CD1c-positive myeloid dendritic cell (primary cell): ENCODE measurements at regions not wholly inside any gene's neighbourhood (a gene's known extent, or its start where the extent isn't known, plus 50 kb on each side); places are given as distances from the start of the nearest gene placed in this dataset.
A peak's percentile ranks its signal among the peaks of the same experiment; 100 is the strongest.

ENCODE experiments used
- DNase-seq: peaks from one replicate; pipeline ENCODE4 v3.0.0-alpha.2; 2016; ENCODE audit errors: extremely low spot score

DNA sequence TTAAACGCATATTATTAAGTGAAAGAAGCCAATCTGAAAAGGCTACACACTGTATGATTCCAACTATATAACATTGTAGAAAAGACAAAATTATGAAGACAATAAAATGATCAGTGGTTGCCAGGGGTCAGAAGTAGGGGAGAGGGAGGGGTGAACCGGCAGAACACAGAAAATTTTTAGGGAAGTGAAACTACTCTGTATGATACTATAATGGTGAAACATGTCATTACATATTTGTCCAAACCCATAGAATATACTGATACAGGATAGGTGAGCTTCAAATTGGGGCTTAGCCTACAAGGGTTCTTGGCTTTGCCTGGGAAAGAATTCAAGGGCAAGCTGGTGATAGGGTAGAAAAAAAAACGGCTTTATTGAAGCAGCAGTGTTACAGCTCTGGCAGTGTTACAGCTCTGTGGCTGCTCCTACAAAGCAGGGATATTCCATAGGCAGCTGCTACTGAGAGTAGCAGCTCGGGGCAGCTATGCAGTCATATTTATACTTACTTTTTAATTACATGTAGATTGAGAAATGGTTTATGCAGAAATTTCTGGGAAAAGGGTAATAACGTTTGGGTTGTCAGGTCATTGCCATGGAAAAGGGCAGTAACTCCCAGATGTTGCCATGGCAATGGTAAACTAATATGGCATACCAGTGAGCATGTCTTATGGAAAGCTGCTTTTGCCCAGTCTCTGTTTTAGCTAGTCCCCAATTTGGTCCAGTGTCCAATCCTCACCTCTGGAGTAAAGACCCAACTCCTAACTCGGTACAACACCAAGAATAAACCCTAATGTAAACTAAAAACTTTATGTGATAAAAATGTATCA lies 125.1 kb upstream of the SLC25A36 start:
- DNase-seq, result peak; percentile 41

DNA sequence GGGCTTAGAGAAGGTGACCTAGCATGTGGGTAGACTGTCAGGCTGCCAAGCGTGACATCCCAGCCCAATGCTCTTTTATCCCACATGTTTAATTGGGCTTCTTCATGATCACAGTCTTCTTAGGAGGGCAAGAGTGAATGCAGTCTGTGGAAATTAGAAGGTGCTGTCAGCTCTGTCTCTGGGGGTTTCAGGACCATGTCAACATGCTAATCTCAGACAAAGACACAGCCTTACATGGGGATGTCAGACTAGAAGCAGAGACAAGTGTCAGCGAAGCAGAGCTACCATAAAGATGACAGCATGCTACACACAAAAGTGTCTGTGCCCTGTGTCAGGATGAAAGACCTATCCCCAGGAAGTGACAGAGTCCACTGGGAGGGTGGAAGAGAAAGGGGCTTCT lies 120.1 kb upstream of the SLC25A36 start:
- no peak for DNase-seq

DNA sequence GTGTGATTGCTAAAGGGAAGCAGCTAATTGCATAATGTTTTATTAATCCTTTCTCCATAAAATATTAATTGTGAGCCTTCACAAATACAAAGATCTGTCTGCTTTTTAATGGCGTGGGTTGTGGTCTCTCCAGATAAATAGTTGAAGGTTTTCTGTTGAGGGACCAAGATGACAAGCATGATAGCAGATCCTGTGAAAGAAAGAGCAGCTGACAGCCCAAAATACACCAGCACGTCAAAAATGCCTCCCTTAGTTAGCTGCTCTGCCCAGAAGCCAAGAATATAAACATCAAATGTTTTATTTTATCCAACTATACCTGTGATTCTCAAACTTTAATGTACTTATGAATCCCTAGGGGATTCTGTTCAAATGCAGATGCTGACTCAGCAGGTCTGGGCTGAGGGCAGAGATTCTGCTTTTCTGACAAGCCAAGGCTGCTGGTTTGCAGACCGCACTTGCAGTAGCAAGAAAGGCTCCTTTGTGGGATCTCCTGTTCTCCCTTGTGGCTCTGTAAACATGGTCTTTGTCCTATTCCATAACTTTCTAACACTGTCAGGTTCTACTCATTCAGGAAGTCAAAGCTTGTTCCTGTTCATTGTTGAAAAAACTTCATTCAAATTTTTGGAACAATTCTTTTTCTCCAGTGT lies 119.1 kb upstream of the SLC25A36 start:
- no peak for DNase-seq

DNA sequence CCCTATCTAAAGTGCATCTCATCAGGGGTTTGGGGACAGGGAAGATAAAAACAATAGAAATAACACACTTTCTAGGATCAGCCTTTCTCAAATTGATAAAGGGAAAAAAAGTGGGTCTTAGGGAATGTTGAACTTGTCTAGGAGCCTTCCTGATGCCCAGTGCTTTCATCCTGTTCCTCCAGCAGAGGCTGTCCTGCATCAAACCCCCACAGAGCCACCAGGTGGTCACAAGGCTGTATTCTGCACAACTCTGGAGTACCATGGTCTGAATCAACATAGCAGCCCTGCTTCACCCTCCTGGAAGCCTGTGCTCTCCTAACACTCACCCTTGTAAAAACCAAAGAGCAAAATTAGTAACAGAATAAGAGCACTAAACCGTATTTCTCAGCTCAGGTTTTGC lies 118.5 kb upstream of the SLC25A36 start:
- no peak for DNase-seq

DNA sequence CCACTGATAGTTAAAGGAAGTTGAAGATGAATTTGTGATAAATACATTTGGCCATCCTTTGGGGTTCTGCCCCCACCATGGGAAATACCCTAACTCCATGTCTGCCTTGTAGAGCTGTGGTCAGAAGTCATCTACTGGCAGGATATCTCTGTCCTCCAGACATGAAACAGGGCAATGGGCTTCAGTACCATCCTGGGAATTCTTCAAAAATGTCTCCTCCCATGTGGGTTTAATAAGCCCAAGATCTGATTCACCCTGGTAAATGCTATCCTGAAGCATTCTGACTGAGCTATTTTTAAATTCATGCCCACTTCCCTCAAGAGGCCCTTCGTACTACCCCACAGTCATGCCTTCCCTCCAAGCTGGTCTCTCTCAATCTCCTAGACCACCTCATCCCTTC lies 113.7 kb upstream of the SLC25A36 start:
- DNase-seq, result no peak

DNA sequence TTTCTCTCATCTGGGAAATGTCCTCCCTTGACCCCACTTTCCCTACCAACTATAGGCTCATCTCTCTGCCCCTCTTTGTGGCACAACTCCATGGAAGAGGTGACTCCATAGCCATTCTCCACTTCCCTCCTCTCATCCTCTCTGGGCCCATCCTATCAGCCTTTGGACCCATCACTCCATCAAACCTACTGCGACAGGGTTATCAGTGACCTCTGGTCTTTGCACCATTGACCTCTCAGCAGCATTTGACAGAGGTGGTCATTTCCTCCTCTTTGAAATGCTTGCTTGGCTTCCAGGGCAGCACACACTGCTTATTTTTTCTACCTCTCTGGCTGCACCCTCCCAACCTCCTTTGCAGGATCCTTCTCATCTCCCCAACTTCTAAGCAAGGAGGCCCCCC lies 113.1 kb upstream of the SLC25A36 start:
- no peak for DNase-seq

DNA sequence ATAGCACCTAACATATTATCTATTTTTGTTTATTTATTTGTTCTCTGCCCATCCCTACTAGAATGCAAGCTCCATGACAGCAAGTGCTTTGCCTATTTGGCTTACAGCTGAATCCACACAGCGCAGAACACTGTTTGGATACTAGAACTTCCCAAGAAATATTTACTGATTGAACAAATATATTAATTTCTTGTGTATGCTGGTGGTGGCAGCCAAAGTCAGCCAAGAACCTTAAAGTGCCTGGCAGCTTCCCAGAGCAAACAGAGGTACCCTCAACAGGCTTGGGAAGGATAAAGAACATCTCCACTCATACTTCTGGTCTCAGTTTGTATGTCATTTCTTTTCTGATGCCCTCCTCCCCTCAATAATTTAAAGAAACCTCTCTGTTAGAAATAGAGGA lies 111.8 kb upstream of the SLC25A36 start:
- no peak for DNase-seq

DNA sequence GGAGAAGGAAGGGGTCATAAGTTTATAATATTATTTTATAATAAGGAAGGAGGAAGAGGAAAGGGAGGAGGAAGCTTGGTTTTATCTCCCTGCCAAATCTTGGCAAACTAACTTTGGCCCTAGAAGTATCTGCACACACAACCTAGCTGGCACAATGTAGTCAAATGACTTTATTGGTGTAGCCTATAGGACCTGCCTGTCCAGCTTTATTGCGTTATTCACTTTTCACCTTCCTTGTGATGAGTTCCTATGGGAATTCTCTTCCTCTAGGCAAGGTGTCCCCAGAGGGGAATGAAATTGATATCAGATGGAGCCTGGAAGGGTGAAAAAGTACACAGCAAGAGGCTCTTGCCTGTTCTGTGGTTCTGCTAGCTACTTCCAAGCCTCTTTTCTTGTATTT lies 111.2 kb upstream of the SLC25A36 start:
- DNase-seq, result no peak

DNA sequence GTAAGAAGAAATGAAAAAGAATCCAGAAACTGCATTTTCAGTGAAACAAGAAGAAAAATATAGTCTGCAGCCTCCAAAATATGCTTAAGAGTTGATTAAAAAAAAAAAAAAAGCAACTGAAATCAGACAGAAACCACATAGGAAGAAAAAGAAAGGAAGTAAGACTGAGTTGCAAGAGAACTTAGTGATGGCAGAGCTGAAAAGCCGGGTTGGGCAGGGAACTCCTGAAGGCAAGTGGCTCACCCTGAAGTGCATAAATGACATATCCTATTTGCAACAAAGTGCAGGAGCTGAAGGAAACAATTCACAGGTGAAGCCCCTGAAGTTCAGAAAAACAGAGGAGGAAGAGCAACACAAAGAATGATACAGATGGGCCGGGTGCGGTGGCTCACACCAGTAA lies 108.8 kb upstream of the SLC25A36 start:
- DNase-seq, result peak; percentile 22

DNA sequence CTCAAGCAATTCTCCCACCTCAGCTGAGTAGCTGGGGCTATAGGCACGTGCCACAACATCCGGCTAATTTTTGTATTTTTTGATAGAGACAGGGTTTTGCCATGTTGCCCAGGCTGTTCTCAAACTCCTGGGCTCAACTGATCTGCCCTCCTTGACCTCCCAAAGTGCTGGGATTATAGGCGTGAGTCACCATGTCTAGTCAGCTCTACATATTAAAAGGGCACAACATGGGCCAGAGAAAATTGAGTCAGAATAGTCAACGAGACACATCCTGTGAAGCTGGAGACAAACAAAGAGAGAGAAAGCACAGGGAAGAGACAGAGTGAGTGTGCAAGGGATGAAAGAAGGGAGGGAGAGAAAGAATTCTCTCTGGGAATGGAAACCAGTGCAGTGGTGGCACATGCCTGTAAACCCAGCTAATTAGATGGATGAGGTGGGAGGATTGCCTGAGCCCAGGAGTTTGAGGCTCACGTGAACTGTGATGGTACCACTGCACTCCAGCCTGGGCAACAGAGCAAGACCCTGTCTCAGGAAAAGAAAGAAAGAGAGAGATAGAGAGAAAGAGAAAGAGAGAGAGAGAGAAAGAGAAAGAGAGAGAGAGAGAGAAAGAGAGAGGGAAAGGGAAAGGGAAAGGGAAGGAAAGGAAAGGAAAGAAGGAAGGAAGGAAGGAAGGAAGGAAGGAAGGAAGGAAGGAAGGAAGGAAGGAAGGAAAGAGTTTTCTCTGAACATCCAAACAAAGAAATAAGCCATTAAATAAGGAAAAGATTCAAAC lies 107.2 kb upstream of the SLC25A36 start:
- no peak for DNase-seq

DNA sequence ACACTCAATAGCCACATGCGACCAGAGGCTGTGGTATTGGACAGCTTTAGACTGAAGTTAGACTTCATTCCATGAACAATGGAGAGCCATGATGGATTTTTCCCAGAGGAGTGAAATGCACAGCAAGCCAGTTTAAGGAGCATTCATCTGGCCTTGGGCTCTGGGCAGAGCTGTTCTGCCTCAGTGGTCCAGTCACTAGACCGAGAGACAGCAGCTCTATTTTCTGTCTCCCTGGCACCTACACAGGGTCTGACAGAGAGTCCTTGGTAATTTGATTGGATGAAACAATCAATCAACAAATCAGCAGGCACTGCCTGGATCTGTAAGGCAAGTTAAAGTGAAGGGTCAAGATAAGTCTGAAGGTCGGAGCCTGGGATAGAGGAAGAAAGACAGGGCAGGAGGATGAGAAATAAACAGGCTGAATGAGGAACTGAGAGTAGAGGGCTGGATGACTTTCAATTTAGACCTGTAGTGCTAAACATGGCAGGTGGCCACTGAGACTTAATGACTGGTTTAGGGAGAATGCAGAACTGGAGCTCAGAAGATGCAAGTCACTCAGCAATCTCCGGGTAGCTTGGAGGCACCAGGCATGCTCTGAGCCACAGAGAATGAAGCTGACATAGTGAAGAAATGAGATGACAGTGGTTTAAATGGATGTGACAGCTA lies 98.5 kb upstream of the SLC25A36 start:
- peak; percentile 38 for DNase-seq

DNA sequence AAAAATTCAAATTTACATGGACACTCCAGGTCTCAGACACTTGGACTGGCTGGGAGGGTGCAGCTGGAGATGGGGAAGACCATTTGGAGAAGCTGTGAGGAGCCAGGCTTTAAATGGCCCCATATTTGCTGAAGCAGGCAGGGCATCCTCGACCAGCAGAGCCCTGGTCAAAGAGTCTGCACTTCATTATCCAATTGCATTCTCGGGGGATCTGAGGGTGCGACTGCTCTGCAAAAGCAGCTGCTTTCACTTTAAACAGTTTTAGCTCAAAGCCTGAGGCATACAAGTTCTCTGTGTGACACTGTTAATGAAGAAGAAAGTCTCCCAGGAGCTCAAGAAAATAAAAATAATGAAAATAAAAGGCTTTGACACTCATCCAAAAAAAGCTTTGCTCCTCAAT lies 98.0 kb upstream of the SLC25A36 start:
- no peak for DNase-seq

DNA sequence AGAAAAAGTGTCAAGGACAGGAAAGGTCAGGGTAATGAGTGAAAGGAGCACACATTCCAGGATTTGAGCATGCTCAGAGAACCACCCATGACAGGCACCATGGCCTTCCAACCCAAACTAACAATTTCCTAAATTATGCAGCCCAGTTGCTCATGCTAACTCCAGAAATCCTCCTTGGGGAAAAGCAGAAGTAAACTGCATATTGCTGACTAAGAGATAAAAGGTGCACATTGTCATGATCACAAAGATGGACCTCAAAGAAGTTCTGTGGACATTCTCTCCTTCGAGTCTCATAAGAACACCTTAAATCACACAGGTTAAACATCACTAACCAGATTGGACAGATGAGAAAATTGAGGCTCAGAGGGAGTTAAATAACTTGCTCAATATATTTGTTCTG lies 97.6 kb upstream of the SLC25A36 start:
- no peak for DNase-seq

DNA sequence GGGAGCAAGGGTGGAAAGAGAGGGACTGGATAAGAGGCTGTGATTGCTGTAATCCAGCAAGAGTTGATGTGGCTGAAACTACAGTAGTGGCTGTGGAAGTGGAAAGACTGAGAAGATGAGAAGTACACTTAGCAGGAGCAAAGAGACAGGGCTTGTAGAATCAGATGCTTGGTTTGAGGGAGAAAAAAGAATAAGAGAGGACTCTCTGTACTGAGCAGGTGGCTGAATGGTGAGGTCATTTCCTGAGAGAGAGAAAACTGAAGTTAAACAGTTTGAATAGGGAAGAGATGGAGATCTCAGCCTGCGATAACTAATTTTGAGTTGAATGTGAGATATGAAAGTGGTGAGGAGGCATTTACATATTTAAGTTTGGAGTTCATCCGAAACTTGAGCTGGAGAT lies 95.8 kb upstream of the SLC25A36 start:
- no peak for DNase-seq

DNA sequence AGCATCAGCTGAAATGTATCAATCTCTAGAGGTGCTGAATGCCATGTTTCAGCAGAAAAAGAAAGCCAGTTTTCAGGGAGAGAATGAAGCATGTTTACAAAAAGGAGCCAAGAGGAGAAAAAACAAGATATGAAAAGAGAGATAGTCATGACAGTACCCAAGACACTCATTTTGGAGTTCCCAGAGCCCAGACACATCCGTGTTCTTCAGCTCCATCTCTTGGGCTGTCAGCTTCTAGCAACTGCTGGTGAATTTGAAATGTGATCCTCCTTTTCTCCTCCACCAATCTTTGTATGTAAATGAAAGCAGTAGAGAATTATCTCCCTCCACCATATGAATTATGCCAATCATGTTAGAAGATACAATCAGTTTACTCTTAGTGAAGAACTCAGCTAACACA lies 93.0 kb upstream of the SLC25A36 start:
- no peak for DNase-seq

DNA sequence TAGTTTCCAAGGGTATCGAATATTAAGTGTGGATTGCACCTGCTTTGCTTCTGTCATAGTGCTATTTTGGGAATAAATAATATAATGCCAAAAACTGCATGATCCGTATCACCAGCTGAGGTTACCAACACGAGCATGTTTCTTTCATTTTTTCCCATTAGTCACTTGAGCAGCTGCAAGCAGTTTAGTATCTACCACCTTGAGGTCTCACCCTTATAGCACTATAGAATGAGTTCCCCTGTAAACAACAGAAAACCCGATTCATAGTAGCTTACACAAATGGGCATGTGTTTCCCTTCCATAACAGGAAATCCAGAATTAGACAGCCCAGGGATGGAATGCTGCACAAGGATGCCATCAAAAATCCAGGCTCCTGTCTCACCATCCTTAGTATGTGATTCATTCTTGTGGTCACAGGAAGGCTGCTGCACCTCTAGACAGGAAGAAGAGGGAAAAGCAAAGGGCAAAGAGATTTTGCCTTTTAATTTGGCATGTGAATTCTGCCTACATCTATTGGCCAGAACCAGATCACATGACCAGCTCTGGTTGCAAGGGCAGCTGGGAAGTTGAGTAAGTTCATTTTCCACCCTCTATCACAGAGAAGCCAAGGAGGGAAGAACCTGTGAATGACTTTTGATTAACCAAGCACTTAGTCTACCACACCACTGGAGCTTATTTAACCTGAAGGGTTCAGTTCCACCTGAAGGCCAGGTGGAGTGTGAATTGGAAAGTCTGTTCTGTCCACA lies 91.3 kb upstream of the SLC25A36 start:
- no peak for DNase-seq

DNA sequence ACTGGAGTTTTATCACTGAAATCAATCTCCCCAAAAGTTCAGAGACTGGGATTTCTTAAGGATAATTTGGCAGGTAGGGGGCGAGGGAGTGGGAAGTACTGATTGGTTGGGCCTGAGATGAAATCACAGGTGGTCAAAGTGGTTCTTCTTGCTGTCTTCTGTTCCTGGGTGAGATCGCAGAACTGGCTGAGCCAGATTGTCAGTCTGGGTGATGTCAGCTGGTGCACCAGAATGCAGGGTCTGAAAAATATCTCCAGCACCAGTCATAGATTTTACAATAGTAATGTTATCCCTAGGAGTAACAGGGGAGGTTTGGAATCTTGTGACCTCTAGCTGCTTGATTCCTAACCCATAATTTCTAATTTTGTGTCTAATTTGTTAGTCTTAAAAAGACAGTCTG lies 86.7 kb upstream of the SLC25A36 start:
- DNase-seq, result no peak

DNA sequence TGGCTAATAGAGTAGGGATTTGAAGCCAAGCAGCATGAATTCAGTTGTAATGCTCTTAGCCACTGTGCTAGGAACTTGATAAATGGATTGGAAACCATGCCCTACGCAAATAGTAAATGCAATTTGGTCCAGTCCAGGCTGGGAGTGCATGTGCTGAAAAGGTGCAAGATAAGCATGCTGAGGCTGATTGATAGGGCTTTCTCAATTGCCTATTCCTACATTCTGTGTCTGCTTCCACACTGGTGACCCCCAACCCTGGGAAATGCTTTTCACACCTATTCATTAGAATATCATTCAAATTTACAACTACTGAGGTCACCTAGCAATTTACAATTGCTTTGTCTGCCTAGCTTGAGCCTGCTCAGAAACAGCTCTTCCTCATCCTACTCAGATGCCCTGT lies 84.7 kb upstream of the SLC25A36 start:
- no peak for DNase-seq

DNA sequence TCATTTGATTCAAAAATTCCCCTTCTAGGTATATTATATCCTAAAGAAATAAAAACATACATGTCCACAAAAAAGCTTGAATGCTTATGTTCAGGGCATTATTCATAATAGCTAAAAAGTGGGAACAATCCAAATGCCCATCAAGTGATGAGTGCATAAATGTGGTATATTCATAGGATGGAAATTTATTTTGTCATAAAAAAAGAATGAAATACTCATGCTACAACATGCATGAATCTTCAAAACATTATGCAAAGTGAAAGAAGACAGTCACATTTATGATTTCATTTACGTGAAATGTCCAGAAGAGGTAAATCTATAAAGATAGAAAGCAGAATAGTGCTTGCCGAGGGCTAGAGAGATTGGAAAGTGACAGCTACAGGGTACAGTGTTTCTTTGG lies 83.6 kb upstream of the SLC25A36 start:
- no peak for DNase-seq

DNA sequence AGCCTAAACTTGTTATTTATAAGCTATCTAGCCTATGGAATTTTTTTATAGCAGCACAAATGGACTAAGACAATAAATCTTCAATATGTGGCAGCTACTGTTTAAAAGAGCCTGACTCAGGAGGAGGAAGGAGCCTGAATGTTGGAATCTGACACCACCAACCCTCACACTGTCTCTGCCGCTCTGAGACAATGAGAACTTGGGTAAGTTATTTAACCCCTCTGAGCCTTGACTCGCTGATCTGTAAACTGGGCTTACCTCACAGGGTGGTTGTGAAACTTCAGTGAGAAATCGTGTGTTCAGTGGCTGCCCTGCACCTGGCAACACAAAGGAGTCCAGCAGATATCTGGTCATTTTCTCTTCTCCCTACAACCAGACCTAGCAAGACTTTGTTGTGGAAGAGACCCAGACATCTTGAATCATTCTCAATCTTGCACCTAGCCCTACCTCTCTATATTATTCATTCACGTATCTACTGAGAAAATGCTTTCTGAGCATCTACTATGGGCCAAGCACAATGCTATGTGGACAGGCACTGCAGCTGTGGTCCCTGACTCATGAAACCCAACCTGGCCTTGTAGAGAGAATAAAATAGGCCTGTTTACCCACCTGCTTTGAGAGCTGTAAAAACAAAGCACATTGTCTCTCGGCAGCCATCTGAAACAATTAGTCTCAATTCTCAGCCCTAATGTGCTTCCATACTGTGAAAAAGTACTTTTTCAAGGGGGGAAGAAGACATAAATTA lies 81.9 kb upstream of the SLC25A36 start:
- DNase-seq, result no peak

DNA sequence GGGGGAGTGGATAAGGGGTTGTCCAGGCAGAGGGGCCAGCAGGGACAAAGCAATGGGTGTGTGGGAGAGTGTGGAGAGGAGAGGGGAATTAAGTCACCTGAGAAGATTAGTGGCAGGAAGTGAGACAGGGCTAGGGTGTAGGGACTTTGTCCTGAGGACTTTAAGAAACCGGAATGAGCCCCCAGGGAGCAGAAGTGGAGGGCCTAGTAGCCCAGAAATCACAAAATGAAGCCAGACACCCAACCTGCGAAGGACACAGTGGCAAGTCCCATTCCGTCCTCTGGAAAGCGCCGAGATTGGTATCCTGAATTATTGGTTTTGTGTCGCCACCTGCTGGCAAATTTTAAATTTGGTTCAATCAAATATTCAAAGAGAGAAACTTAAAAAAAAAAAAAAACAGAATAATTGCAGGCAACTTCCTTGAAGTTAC lies 78.0 kb upstream of the SLC25A36 start:
- peak; percentile 59 for DNase-seq
